ENCODE measurements at regions not wholly inside any gene's neighbourhood (a gene's known extent, or its start where the extent isn't known, plus 50 kb on each side); places are given as distances from the start of the nearest gene placed in this dataset.
A peak's percentile ranks its signal among the peaks of the same experiment; 100 is the strongest.

GRCh38 chr16:77549876-77550275, 115.0 kb upstream of the ADAMTS18 start:
- TF ChIP-seq CTCF (IDR thresholded peaks at IDR 0.05; ENCODE audit: low read depth, low read length, missing control alignments), result no peak
- in situ Hi-C loops (cut with HindIII; ENCODE audit: low sequenced_read_pairs), result no loop called here
- DNase-seq (ENCODE audit: low read depth), result no peak
- H3K4me3 ChIP-seq (ENCODE audit: low read depth, low read length), result no peak overlapping the region

GRCh38 chr16:77551357-77551756, 116.5 kb upstream of the ADAMTS18 start:
- in situ Hi-C loops (cut with HindIII; ENCODE audit: low sequenced_read_pairs), result no loop called here
- no peak overlapping the region for H3K4me3 ChIP-seq (ENCODE audit: low read depth, low read length)
- no peak for TF ChIP-seq CTCF (IDR thresholded peaks at IDR 0.05; ENCODE audit: low read depth, low read length, missing control alignments)
- DNase-seq (ENCODE audit: low read depth), result peak; percentile 50

GRCh38 chr16:77553130-77553529, 118.3 kb upstream of the ADAMTS18 start:
- TF ChIP-seq CTCF (IDR thresholded peaks at IDR 0.05; ENCODE audit: low read depth, low read length, missing control alignments), result no peak
- in situ Hi-C loops (cut with HindIII; ENCODE audit: low sequenced_read_pairs), result no loop called here
- DNase-seq (ENCODE audit: low read depth), result no peak
- H3K4me3 ChIP-seq (ENCODE audit: low read depth, low read length), result no peak overlapping the region

- no peak for TF ChIP-seq CTCF (IDR thresholded peaks at IDR 0.05; ENCODE audit: low read depth, low read length, missing control alignments)
- DNase-seq (ENCODE audit: low read depth), result no peak
- no peak overlapping the region for H3K4me3 ChIP-seq (ENCODE audit: low read depth, low read length)
- in situ Hi-C loops (cut with HindIII; ENCODE audit: low sequenced_read_pairs), result no loop called here
Observed at GRCh38 chr16:77555126-77555525, 120.3 kb upstream of the ADAMTS18 start.

GRCh38 chr16:77555791-77556190, 121.0 kb upstream of the ADAMTS18 start:
- H3K4me3 ChIP-seq (ENCODE audit: low read depth, low read length), result peak overlapping the region; percentile 19
- in situ Hi-C loops (cut with HindIII; ENCODE audit: low sequenced_read_pairs), result no loop called here
- DNase-seq (ENCODE audit: low read depth), result peak; percentile 57
- no peak for TF ChIP-seq CTCF (IDR thresholded peaks at IDR 0.05; ENCODE audit: low read depth, low read length, missing control alignments)

GRCh38 chr16:77556201-77556873, 121.5 kb upstream of the ADAMTS18 start:
- H3K4me3 ChIP-seq (ENCODE audit: low read depth, low read length), result no peak overlapping the region
- no peak for DNase-seq (ENCODE audit: low read depth)
- TF ChIP-seq CTCF (IDR thresholded peaks at IDR 0.05; ENCODE audit: low read depth, low read length, missing control alignments), result no peak
- in situ Hi-C loops (cut with HindIII; ENCODE audit: low sequenced_read_pairs), result no loop called here

All from astrocyte of the cerebellum (primary cell).